ENCODE measurements at regions not wholly inside any gene's neighbourhood (a gene's known extent, or its start where the extent isn't known, plus 50 kb on each side); places are given as distances from the start of the nearest gene placed in this dataset.

GRCh38 chr17:77422104-77422747, 281.5 kb downstream of the SEC14L1 start:
- TF ChIP-seq POLR2A (IDR thresholded peaks at IDR 0.05) (no peak), CTCF (IDR thresholded peaks at IDR 0.05) (no peak)
